HepG2 (cell line): ENCODE measurements at regions not wholly inside any gene's neighbourhood (a gene's known extent, or its start where the extent isn't known, plus 50 kb on each side); places are given as distances from the start of the nearest gene placed in this dataset.

ENCODE experiments used
- ATAC-seq: fragments of 200-7000 bp; cut with Tn5 transposase; 3 replicates; pipeline ENCODE4 v1.9.1; 2020; ENCODE audit warnings: mild to moderate bottlenecking, moderate library complexity
- BruUV-seq: library from RNA; stranded (reverse); fragments of 400-500 nt; replicated peaks from 2 replicates; lab custom pipeline; 2021; lab: Mats Ljungman, UMichigan
- CTCF ChIA-PET: fragments of 300-600 bp; formaldehyde crosslinking; extraction: SDS; loops from one replicate; lab custom pipeline; 2021; ENCODE audit warnings: low total read pairs, inconsistent platforms, low intra/inter-chr PET ratio; lab: Yijun Ruan, JAX
- POLR2A ChIA-PET: fragments of 350-600 bp; sonication (Branson Sonifier 250); formaldehyde crosslinking; loops from one replicate; lab custom pipeline; 2020; ENCODE audit warnings: antibody characterized with exemption, inconsistent platforms; lab: Yijun Ruan, JAX
- DNase-seq: peaks from one replicate; pipeline ENCODE4 v3.0.0-alpha.2; 2015; ENCODE audit warnings: low spot score
- FAIRE-seq: peaks from 3 replicates; lab custom pipeline; 2011; peaks lifted over from hg19 to GRCh38; lab: Jason Lieb, UNC
- H2AFZ ChIP-seq: one replicate; pipeline ENCODE4 v1.6.1; 2011; ENCODE audit warnings: low read length, inconsistent platforms
- H3K27ac ChIP-seq: fragments of 300-600 bp; 3 replicates; pipeline ENCODE4 v1.8.0; 2011; ENCODE audit warnings: mixed run types, mild to moderate bottlenecking, mixed read lengths, low read length, inconsistent platforms; ENCODE audit not compliant: insufficient read depth; ENCODE audit errors: extremely low read length
- H3K27me3 ChIP-seq, 2 experiments: fragments of 200-600 bp in 1 of 2; 2 replicates in 1 of 2; 3 replicates in 1 of 2; pipeline versions ENCODE4 v1.6.0 to v1.8.0; 2011; ENCODE audit warnings: low read length in 2 of 2, mild to moderate bottlenecking in 2 of 2, moderate library complexity in 2 of 2, inconsistent platforms in 1 of 2; ENCODE audit not compliant: insufficient read depth in 2 of 2, control insufficient read depth in 1 of 2
- H3K36me3 ChIP-seq, 2 experiments: fragments of 200-600 bp in 1 of 2; replicated peaks in 1 of 2; 2 replicates in 1 of 2; 3 replicates in 1 of 2; pipeline versions ENCODE4 v1.5.1 to v1.8.0; 2011; ENCODE audit warnings: low read length in 2 of 2, inconsistent platforms in 1 of 2; ENCODE audit not compliant: insufficient read depth in 2 of 2, control insufficient read depth in 1 of 2
- H3K4me1 ChIP-seq: 2 replicates; pipeline ENCODE4 v1.5.1; 2012; ENCODE audit warnings: low read length, inconsistent platforms; ENCODE audit not compliant: insufficient read depth
- H3K4me2 ChIP-seq: 2 replicates; pipeline ENCODE4 v1.6.0; 2011; ENCODE audit warnings: low read depth, low read length, inconsistent platforms
- H3K4me3 ChIP-seq, 3 experiments: fragments of 200-600 bp in 1 of 3; sonication (generic), shearing (Covaris generic) in 1 of 3; replicated peaks in 1 of 3; 2 replicates each; pipeline ENCODE4 v1.5.1; 2011 to 2016; ENCODE audit warnings: low read length in 3 of 3, inconsistent platforms in 2 of 3, low read depth in 2 of 3, mild to moderate bottlenecking in 2 of 3, control low read depth in 1 of 3, mixed read lengths in 1 of 3; ENCODE audit not compliant: insufficient read depth in 1 of 3
- H3K79me2 ChIP-seq: one replicate; pipeline ENCODE4 v1.6.1; 2011; ENCODE audit warnings: low read length, inconsistent platforms; ENCODE audit not compliant: insufficient read depth
- H3K9ac ChIP-seq: 2 replicates; pipeline ENCODE4 v1.6.0; 2011; ENCODE audit warnings: mild to moderate bottlenecking, low read depth, low read length, inconsistent platforms; ENCODE audit not compliant: insufficient read depth
- H3K9me3 ChIP-seq: 2 replicates; pipeline ENCODE4 v1.5.1; 2012; ENCODE audit warnings: mild to moderate bottlenecking, low read length
- H4K20me1 ChIP-seq: 2 replicates; pipeline ENCODE4 v1.6.0; 2011; ENCODE audit warnings: inconsistent platforms, mild to moderate bottlenecking, low read length, moderate library complexity; ENCODE audit not compliant: insufficient read depth
- KLF15 ChIP-seq: sonication (generic); formaldehyde crosslinking; IDR thresholded peaks from 2 replicates; pipeline ENCODE4 v1.8.1; 2023; ENCODE audit warnings: borderline replicate concordance, mild to moderate bottlenecking, inconsistent platforms, missing genetic modification reagents, mixed read lengths
- KMT2A ChIP-seq: sonication (generic); formaldehyde crosslinking; IDR thresholded peaks from 2 replicates; pipeline ENCODE4 v1.4.0; 2020; ENCODE audit warnings: missing genetic modification reagents
- MBNL3 ChIP-seq: fragments of 250-450 bp; sonication (Bioruptor Pico); conservative IDR thresholded peaks from 2 replicates; pipeline ENCODE4 v1.8.0; 2022; ENCODE audit warnings: mild to moderate bottlenecking, inconsistent platforms
- PHF8 ChIP-seq: sonication (generic); formaldehyde crosslinking; IDR thresholded peaks from 2 replicates; pipeline ENCODE4 v1.5.0; 2020; ENCODE audit warnings: missing genetic modification reagents
- PTBP1 ChIP-seq: fragments of 200-400 bp; formaldehyde crosslinking; IDR thresholded peaks from 2 replicates; pipeline ENCODE4 v1.6.1; 2018; ENCODE audit warnings: low read length, low read depth; ENCODE audit not compliant: poor library complexity, severe bottlenecking
- RBAK ChIP-seq: sonication (generic); formaldehyde crosslinking; IDR thresholded peaks from 2 replicates; pipeline ENCODE4 v1.5.1; 2020; ENCODE audit warnings: mild to moderate bottlenecking, missing genetic modification reagents
- YEATS2 ChIP-seq: sonication (generic); formaldehyde crosslinking; IDR thresholded peaks from 2 replicates; pipeline ENCODE4 v1.4.0; 2020; ENCODE audit warnings: missing genetic modification reagents, borderline replicate concordance
- ZFP36 ChIP-seq: fragments of 150-350 bp; IDR thresholded peaks from 2 replicates; pipeline ENCODE4 v1.6.1; 2018; ENCODE audit warnings: borderline replicate concordance, low read length, low read depth; ENCODE audit not compliant: partially characterized antibody
- ZNF138 ChIP-seq: sonication (generic); formaldehyde crosslinking; IDR thresholded peaks from 2 replicates; pipeline ENCODE4 v1.5.0; 2020; ENCODE audit warnings: mild to moderate bottlenecking, low read depth, missing genetic modification reagents
- ZNF256 ChIP-seq: sonication (generic); formaldehyde crosslinking; conservative IDR thresholded peaks from 2 replicates; pipeline ENCODE4 v1.4.0; 2020; ENCODE audit warnings: missing genetic modification reagents
- ZNF574 ChIP-seq: sonication (generic); formaldehyde crosslinking; IDR thresholded peaks from 2 replicates; pipeline ENCODE4 v1.4.0; 2020; ENCODE audit warnings: missing genetic modification reagents
- WGBS: methylation state at CpG from one replicate; pipeline ENCODE4 v1.1.6; 2017; ENCODE audit warnings: low lambda C conversion rate; 5-methylcytosine and 5-hydroxymethylcytosine counted together
- in situ Hi-C: cut with HindIII; loops from 2 replicates; pipeline ENCODE4 v1.10.0; 2017; ENCODE audit warnings: low pct_unique_long_range_greater_than_20kb; ENCODE audit not compliant: extremely low pct_ligation_motif_present
- intact Hi-C: fragments of 100-400 bp; cut with micrococcal nuclease; formaldehyde crosslinking; loops from one replicate; pipeline ENCODE4 v1.10.0; 2022; ENCODE audit not compliant: unreplicated experiment
- TF ChIP-seq, protein P1 (sequence below): sonication (generic); formaldehyde crosslinking; IDR thresholded peaks from 2 replicates; pipeline ENCODE4 v1.5.1; 2020; ENCODE audit warnings: mild to moderate bottlenecking, missing genetic modification reagents
- TF ChIP-seq, protein P2 (sequence below): sonication (generic); formaldehyde crosslinking; IDR thresholded peaks from 2 replicates; pipeline ENCODE4 v1.4.0; 2020; ENCODE audit warnings: missing genetic modification reagents
- TF ChIP-seq, protein P3 (sequence below): sonication (generic); formaldehyde crosslinking; IDR thresholded peaks from 2 replicates; pipeline ENCODE4 v1.5.0; 2020; ENCODE audit warnings: mild to moderate bottlenecking, missing genetic modification reagents, borderline replicate concordance

- ATAC-seq: no peak
- no peak overlapping the region for H3K4me2 ChIP-seq
- no peaks in the 10 kb centered on the region for H3K79me2 ChIP-seq
- H3K9me3 ChIP-seq: no peaks in the 10 kb centered on the region
- WGBS: under 1% methylated on average over 3 of the region's 3 CpGs
- no TSS peak for BruUV-seq
- H2AFZ ChIP-seq: no peak overlapping the region
- no peak for FAIRE-seq
- no peaks in the 10 kb centered on the region for H3K4me1 ChIP-seq
- in situ Hi-C loops: no loop called here
- H3K36me3 ChIP-seq: no peaks in the 10 kb centered on the region
- H3K27me3 ChIP-seq: no peaks in the 10 kb centered on the region
- POLR2A ChIA-PET: no interaction called here
- no peak overlapping the region for H3K9ac ChIP-seq
- no peaks in the 10 kb centered on the region for H4K20me1 ChIP-seq
- intact Hi-C loops: no loop called here
- no peak overlapping the region for H3K4me3 ChIP-seq
- no peak overlapping the region for H3K27ac ChIP-seq
- no peak for DNase-seq
- TF ChIP-seq KMT2A (CRISPR knock-in tag) (no peak), PTBP1 (no peak), ZNF138 (CRISPR knock-in tag) (no peak), KLF15 (CRISPR knock-in tag) (no peak), MBNL3 (no peak), PHF8 (CRISPR knock-in tag) (no peak), RBAK (CRISPR knock-in tag) (no peak), ZNF256 (CRISPR knock-in tag) (no peak), ZFP36 (no peak), ZNF574 (no peak), YEATS2 (CRISPR knock-in tag) (no peak)
- TF ChIP-seq, protein P1, sequence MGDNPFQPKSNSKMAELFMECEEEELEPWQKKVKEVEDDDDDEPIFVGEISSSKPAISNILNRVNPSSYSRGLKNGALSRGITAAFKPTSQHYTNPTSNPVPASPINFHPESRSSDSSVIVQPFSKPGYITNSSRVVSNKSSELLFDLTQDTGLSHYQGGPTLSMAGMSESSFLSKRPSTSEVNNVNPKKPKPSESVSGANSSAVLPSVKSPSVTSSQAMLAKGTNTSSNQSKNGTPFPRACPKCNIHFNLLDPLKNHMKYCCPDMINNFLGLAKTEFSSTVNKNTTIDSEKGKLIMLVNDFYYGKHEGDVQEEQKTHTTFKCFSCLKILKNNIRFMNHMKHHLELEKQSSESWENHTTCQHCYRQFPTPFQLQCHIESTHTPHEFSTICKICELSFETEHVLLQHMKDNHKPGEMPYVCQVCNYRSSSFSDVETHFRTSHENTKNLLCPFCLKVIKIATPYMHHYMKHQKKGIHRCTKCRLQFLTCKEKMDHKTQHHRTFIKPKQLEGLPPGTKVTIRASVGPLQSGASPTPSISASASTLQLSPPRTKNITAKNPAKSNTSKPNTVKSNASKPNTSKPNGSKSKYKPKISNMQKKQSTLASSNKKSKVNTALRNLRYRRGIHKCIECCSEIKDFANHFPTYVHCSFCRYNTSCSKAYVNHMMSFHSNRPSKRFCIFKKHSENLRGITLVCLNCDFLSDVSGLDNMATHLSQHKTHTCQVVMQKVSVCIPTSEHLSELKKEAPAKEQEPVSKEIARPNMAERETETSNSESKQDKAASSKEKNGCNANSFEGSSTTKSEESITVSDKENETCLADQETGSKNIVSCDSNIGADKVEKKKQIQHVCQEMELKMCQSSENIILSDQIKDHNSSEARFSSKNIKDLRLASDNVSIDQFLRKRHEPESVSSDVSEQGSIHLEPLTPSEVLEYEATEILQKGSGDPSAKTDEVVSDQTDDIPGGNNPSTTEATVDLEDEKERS (CRISPR knock-in tag): no peak
- TF ChIP-seq, protein P2, sequence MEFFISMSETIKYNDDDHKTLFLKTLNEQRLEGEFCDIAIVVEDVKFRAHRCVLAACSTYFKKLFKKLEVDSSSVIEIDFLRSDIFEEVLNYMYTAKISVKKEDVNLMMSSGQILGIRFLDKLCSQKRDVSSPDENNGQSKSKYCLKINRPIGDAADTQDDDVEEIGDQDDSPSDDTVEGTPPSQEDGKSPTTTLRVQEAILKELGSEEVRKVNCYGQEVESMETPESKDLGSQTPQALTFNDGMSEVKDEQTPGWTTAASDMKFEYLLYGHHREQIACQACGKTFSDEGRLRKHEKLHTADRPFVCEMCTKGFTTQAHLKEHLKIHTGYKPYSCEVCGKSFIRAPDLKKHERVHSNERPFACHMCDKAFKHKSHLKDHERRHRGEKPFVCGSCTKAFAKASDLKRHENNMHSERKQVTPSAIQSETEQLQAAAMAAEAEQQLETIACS (CRISPR knock-in tag): no peak
- TF ChIP-seq, protein P3, sequence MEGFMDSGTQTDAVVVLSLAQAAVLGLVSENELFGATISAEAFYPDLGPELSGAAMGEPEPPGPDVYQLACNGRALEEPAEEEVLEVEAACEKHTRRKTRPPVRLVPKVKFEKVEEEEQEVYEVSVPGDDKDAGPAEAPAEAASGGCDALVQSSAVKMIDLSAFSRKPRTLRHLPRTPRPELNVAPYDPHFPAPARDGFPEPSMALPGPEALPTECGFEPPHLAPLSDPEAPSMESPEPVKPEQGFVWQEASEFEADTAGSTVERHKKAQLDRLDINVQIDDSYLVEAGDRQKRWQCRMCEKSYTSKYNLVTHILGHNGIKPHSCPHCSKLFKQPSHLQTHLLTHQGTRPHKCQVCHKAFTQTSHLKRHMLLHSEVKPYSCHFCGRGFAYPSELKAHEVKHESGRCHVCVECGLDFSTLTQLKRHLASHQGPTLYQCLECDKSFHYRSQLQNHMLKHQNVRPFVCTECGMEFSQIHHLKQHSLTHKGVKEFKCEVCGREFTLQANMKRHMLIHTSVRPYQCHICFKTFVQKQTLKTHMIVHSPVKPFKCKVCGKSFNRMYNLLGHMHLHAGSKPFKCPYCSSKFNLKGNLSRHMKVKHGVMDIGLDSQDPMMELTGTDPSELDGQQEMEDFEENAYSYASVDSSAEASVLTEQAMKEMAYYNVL (CRISPR knock-in tag): no peak
- CTCF ChIA-PET: no interaction called here
Observed at GRCh38 chr1:219539645-219540254, 73.2 kb downstream of the ZC3H11B start.
